OCI-LY1 (cell line): ENCODE measurements at regions not wholly inside any gene's neighbourhood (a gene's known extent, or its start where the extent isn't known, plus 50 kb on each side); places are given as distances from the start of the nearest gene placed in this dataset.

Experiments used
- H2AFZ ChIP-seq: fragments of 200-600 bp; sonication (generic), shearing (Covaris generic); 2 replicates; pipeline ENCODE4 v1.6.0; 2014; ENCODE audit warnings: antibody characterized with exemption, mild to moderate bottlenecking, low read length
- H3F3A ChIP-seq: fragments of 200-600 bp; sonication (generic), shearing (Covaris generic); 2 replicates; pipeline ENCODE4 v1.6.0; 2014; ENCODE audit warnings: mild to moderate bottlenecking, antibody characterized with exemption, low read length, moderate library complexity; ENCODE audit not compliant: insufficient read depth
- H3K27ac ChIP-seq: fragments of 200-600 bp; sonication (generic); 2 replicates; pipeline ENCODE4 v1.5.1; 2014; ENCODE audit warnings: low read length, mixed run types, mild to moderate bottlenecking, low read depth; ENCODE audit not compliant: poor library complexity, severe bottlenecking
- H3K27me3 ChIP-seq: fragments of 200-600 bp; sonication (generic); 2 replicates; pipeline ENCODE4 v1.6.0; 2014; ENCODE audit warnings: antibody characterized with exemption, mild to moderate bottlenecking, low read length, moderate library complexity; ENCODE audit not compliant: insufficient read depth
- H3K36me3 ChIP-seq: fragments of 200-600 bp; sonication (generic); 2 replicates; pipeline ENCODE4 v1.6.1; 2014; ENCODE audit warnings: mild to moderate bottlenecking, antibody characterized with exemption, low read length, moderate library complexity, mixed read lengths; ENCODE audit not compliant: insufficient read depth
- H3K4me1 ChIP-seq: fragments of 200-600 bp; sonication (generic); 2 replicates; pipeline ENCODE4 v1.5.1; 2014; ENCODE audit warnings: mild to moderate bottlenecking, low read length, moderate library complexity; ENCODE audit not compliant: insufficient read depth, severe bottlenecking
- H3K4me2 ChIP-seq: fragments of 200-600 bp; sonication (generic), shearing (Covaris generic); 2 replicates; pipeline ENCODE4 v1.6.1; 2014; ENCODE audit warnings: low read length
- H3K4me3 ChIP-seq: fragments of 200-600 bp; sonication (generic); 2 replicates; pipeline ENCODE4 v1.5.1; 2014; ENCODE audit warnings: low read length, low read depth, mild to moderate bottlenecking, mixed read lengths; ENCODE audit not compliant: poor library complexity, severe bottlenecking
- H3K79me2 ChIP-seq: fragments of 200-600 bp; shearing (Covaris generic); 2 replicates; pipeline ENCODE4 v1.6.1; 2016; ENCODE audit warnings: mixed run types, low read length, mixed read lengths; ENCODE audit not compliant: insufficient read depth
- H3K9ac ChIP-seq: fragments of 200-600 bp; sonication (generic), shearing (Covaris generic); 2 replicates; pipeline ENCODE4 v1.6.1; 2014; ENCODE audit warnings: mild to moderate bottlenecking, low read length, mixed read lengths
- H3K9me2 ChIP-seq: fragments of 200-600 bp; sonication (generic), shearing (Covaris generic); 2 replicates; pipeline ENCODE4 v1.6.1; 2014; ENCODE audit warnings: low read depth, mild to moderate bottlenecking, low read length, mixed read lengths
- H3K9me3 ChIP-seq: fragments of 200-600 bp; shearing (Covaris generic); 2 replicates; pipeline ENCODE4 v1.6.1; 2014; ENCODE audit warnings: low read length, mixed read lengths
- H4K20me1 ChIP-seq: fragments of 200-600 bp; sonication (generic), shearing (Covaris generic); 2 replicates; pipeline ENCODE4 v1.6.0; 2016; ENCODE audit warnings: mild to moderate bottlenecking, low read length; ENCODE audit not compliant: insufficient read depth
- CTCF ChIP-seq: fragments of 200-600 bp; sonication (generic), shearing (Covaris generic); IDR thresholded peaks from 2 replicates; pipeline ENCODE4 v1.5.1; 2017; ENCODE audit warnings: mild to moderate bottlenecking, antibody characterized with exemption, low read length, moderate library complexity, mixed read lengths
- EZH2 ChIP-seq: fragments of 200-600 bp; sonication (generic), shearing (Covaris generic); IDR thresholded peaks from 2 replicates; pipeline ENCODE4 v1.8.0; 2017; ENCODE audit warnings: borderline replicate concordance, mixed run types, mild to moderate bottlenecking, antibody characterized with exemption, low read length, moderate library complexity, mixed read lengths

GRCh38 chr15:94033683-94034020 lies 197.7 kb upstream of the MCTP2 start:
- H3K27me3 ChIP-seq: no peaks in the 10 kb centered on the region
- no peaks in the 10 kb centered on the region for H3F3A ChIP-seq

GRCh38 chr15:94033014-94033682 lies 198.2 kb upstream of the MCTP2 start:
- H3K27me3 ChIP-seq: no peaks in the 10 kb centered on the region
- H3K9me2 ChIP-seq: no peaks in the 10 kb centered on the region
- H3K9ac ChIP-seq: no peak overlapping the region
- no peaks in the 10 kb centered on the region for H3K79me2 ChIP-seq
- no peak for TF ChIP-seq CTCF
- no peak for TF ChIP-seq EZH2
- H3F3A ChIP-seq: no peaks in the 10 kb centered on the region
- H3K4me2 ChIP-seq: no peak overlapping the region
- no peak overlapping the region for H2AFZ ChIP-seq
- no peaks in the 10 kb centered on the region for H3K9me3 ChIP-seq
- no peaks in the 10 kb centered on the region for H4K20me1 ChIP-seq
- H3K27ac ChIP-seq: no peak overlapping the region
- H3K4me3 ChIP-seq: no peak overlapping the region
- no peaks in the 10 kb centered on the region for H3K4me1 ChIP-seq
- no peaks in the 10 kb centered on the region for H3K36me3 ChIP-seq

More at GRCh38 chr15:94033683-94034020, 197.7 kb upstream of the MCTP2 start:
- Histone ChIP-seq H2AFZ (no peak overlapping the region), H3K36me3 (no peaks in the 10 kb centered on the region), H3K79me2 (no peaks in the 10 kb centered on the region), H3K27ac (no peak overlapping the region), H3K4me1 (no peaks in the 10 kb centered on the region), H3K9ac (no peak overlapping the region), H3K4me2 (no peak overlapping the region), H3K9me2 (no peaks in the 10 kb centered on the region), H3K4me3 (no peak overlapping the region), H3K9me3 (no peaks in the 10 kb centered on the region), H4K20me1 (no peaks in the 10 kb centered on the region)
- TF ChIP-seq CTCF: no peak
- no peak for TF ChIP-seq EZH2

GRCh38 chr15:94032571-94032970 lies 198.8 kb upstream of the MCTP2 start:
- Histone ChIP-seq H3K27ac (no peak overlapping the region), H3K4me3 (no peak overlapping the region), H4K20me1 (no peaks in the 10 kb centered on the region), H3K4me1 (no peaks in the 10 kb centered on the region), H2AFZ (no peak overlapping the region), H3K9ac (no peak overlapping the region), H3K27me3 (no peaks in the 10 kb centered on the region), H3K79me2 (no peaks in the 10 kb centered on the region), H3K9me2 (no peaks in the 10 kb centered on the region), H3F3A (no peaks in the 10 kb centered on the region), H3K9me3 (no peaks in the 10 kb centered on the region), H3K4me2 (no peak overlapping the region), H3K36me3 (no peaks in the 10 kb centered on the region)
- no peak for TF ChIP-seq EZH2
- no peak for TF ChIP-seq CTCF
